Activated CD8-positive, alpha-beta T cell treated with anti-CD3 and anti-CD28 coated beads for 36 hours (primary cell): ENCODE measurements at regions not wholly inside any gene's neighbourhood (a gene's known extent, or its start where the extent isn't known, plus 50 kb on each side); places are given as distances from the start of the nearest gene placed in this dataset.

Source experiments
- ATAC-seq: fragments of 200-7000 bp; cut with Tn5 transposase; one replicate; pipeline ENCODE4 v1.10.0; 2021; ENCODE audit warnings: mild to moderate bottlenecking, moderate library complexity
- CTCF ChIA-PET: fragments of 350-600 bp; sonication (Branson Sonifier 250); formaldehyde crosslinking; loops from one replicate; lab custom pipeline; 2021; ENCODE audit warnings: antibody characterized with exemption; lab: Charles Lee
- POLR2A ChIA-PET: fragments of 350-600 bp; sonication (Branson Sonifier 250); formaldehyde crosslinking; loops from one replicate; lab custom pipeline; 2021; ENCODE audit warnings: antibody characterized with exemption; lab: Charles Lee
- DNase-seq: peaks from one replicate; pipeline ENCODE4 v3.0.0-alpha.2; 2020
- H3K27ac Mint-ChIP-seq: one replicate; pipeline ENCODE4 v1.8.0; 2021; ENCODE audit warnings: mild to moderate bottlenecking, mixed read lengths
- H3K27me3 Mint-ChIP-seq: one replicate; pipeline ENCODE4 v1.8.0; 2021; ENCODE audit warnings: mixed read lengths
- H3K36me3 Mint-ChIP-seq: one replicate; pipeline ENCODE4 v1.8.0; 2021; ENCODE audit warnings: low read depth, mixed read lengths
- H3K4me1 Mint-ChIP-seq: one replicate; pipeline ENCODE4 v1.8.0; 2021; ENCODE audit warnings: low read depth, mixed read lengths
- H3K4me3 Mint-ChIP-seq: one replicate; pipeline ENCODE4 v1.8.0; 2021; ENCODE audit warnings: mild to moderate bottlenecking, moderate library complexity, mixed read lengths
- H3K9me3 Mint-ChIP-seq: one replicate; pipeline ENCODE4 v1.8.0; 2021; ENCODE audit warnings: mixed read lengths
- CTCF ChIP-seq: fragments of 200-600 bp; IDR thresholded peaks from one replicate; pipeline ENCODE4 v1.8.0; 2022; ENCODE audit warnings: antibody characterized with exemption, mild to moderate bottlenecking
- intact Hi-C: fragments of 100-400 bp; cut with micrococcal nuclease; formaldehyde crosslinking; loops from one replicate; pipeline ENCODE4 v1.10.0; 2022

- H3K9me3 Mint-ChIP-seq: no peaks in the 10 kb centered on the region
- no peak overlapping the region for H3K4me3 Mint-ChIP-seq
- no peak overlapping the region for H3K27ac Mint-ChIP-seq
- ChIA-PET CTCF (no interaction called here), POLR2A (no interaction called here)
- intact Hi-C loops: no loop called here
- ATAC-seq: no peak
- no peaks in the 10 kb centered on the region for H3K4me1 Mint-ChIP-seq
- H3K36me3 Mint-ChIP-seq: no peaks in the 10 kb centered on the region
- no peaks in the 10 kb centered on the region for H3K27me3 Mint-ChIP-seq
- TF ChIP-seq CTCF: no peak
- DNase-seq: no peak
These were observed 1006.7 kb downstream of the ROBO2 start for GRCh38 chr3:78046566-78046965.

GRCh38 chr3:78048698-78049097 is 1008.8 kb downstream of the ROBO2 start:
- ChIA-PET POLR2A (no interaction called here), CTCF (no interaction called here)
- intact Hi-C loops: no loop called here
- no peaks in the 10 kb centered on the region for H3K9me3 Mint-ChIP-seq
- no peaks in the 10 kb centered on the region for H3K36me3 Mint-ChIP-seq
- H3K27ac Mint-ChIP-seq: no peak overlapping the region
- DNase-seq (no peak), ATAC-seq (no peak)
- H3K27me3 Mint-ChIP-seq: no peaks in the 10 kb centered on the region
- no peak for TF ChIP-seq CTCF
- H3K4me3 Mint-ChIP-seq: no peak overlapping the region
- no peaks in the 10 kb centered on the region for H3K4me1 Mint-ChIP-seq

GRCh38 chr3:78049521-78049920 is 1009.6 kb downstream of the ROBO2 start:
- intact Hi-C loops: no loop called here
- POLR2A ChIA-PET: no interaction called here
- H3K9me3 Mint-ChIP-seq: no peaks in the 10 kb centered on the region
- CTCF ChIA-PET: no interaction called here
- ATAC-seq: no peak
- H3K27me3 Mint-ChIP-seq: no peaks in the 10 kb centered on the region
- no peak overlapping the region for H3K27ac Mint-ChIP-seq
- no peaks in the 10 kb centered on the region for H3K36me3 Mint-ChIP-seq
- DNase-seq: no peak
- H3K4me3 Mint-ChIP-seq: no peak overlapping the region
- no peak for TF ChIP-seq CTCF
- H3K4me1 Mint-ChIP-seq: no peaks in the 10 kb centered on the region

GRCh38 chr3:78050276-78051065 is 1010.6 kb downstream of the ROBO2 start:
- intact Hi-C loops: no loop called here
- no peak for ATAC-seq
- CTCF ChIA-PET: no interaction called here
- no peak for TF ChIP-seq CTCF
- H3K36me3 Mint-ChIP-seq: no peaks in the 10 kb centered on the region
- POLR2A ChIA-PET: no interaction called here
- H3K27ac Mint-ChIP-seq: no peak overlapping the region
- no peak for DNase-seq
- H3K27me3 Mint-ChIP-seq: no peaks in the 10 kb centered on the region
- peaks cover 5% of the 10 kb centered on the region for H3K9me3 Mint-ChIP-seq
- no peak overlapping the region for H3K4me3 Mint-ChIP-seq
- no peaks in the 10 kb centered on the region for H3K4me1 Mint-ChIP-seq

- H3K36me3 Mint-ChIP-seq: no peaks in the 10 kb centered on the region
- no peak for ATAC-seq
- no peaks in the 10 kb centered on the region for H3K27me3 Mint-ChIP-seq
- no peak overlapping the region for H3K27ac Mint-ChIP-seq
- H3K9me3 Mint-ChIP-seq: peaks cover 5% of the 10 kb centered on the region
- H3K4me1 Mint-ChIP-seq: no peaks in the 10 kb centered on the region
- TF ChIP-seq CTCF: no peak
- ChIA-PET POLR2A (no interaction called here), CTCF (no interaction called here)
- intact Hi-C loops: no loop called here
- DNase-seq: no peak
- no peak overlapping the region for H3K4me3 Mint-ChIP-seq
These were observed 1012.8 kb downstream of the ROBO2 start for GRCh38 chr3:78052746-78053145.
